ENCODE measurements at regions not wholly inside any gene's neighbourhood (a gene's known extent, or its start where the extent isn't known, plus 50 kb on each side); places are given as distances from the start of the nearest gene placed in this dataset.
"Not testable (repeated sequence)": the region's sequence is repeated elsewhere in the genome, so short reads cannot be mapped to it uniquely, and the experiment has no call there.

DNA sequence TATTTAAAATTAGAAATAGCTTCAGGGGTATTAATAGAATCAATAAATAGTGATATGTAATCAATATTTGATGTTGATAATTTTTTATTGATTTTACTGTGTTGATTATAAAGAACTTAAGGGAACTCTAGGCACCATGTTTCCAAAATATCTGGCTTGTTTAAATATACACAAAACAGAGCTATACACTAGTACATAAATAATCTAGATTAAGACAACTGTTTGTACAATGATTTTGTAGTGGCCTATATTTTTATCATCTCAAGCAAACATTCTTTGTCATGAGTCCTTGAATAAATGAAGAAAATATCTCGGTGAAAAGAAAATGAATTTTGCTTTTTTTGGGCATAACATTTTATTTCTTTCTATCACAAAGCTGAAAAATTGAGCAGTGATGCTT lies 117.1 kb upstream of the KRR1 start:
- H2AFZ ChIP-seq: peak overlapping the region; percentile 22
- no peak overlapping the region for H3K4me3 ChIP-seq (ENCODE audit: low read depth, low read length)
- no peaks in the 10 kb centered on the region for H3K4me1 ChIP-seq
- H3K36me3 ChIP-seq (ENCODE audit: control insufficient read depth, insufficient read depth, low read length): no peaks in the 10 kb centered on the region
- no peak overlapping the region for H3K27ac ChIP-seq
- no peak overlapping the region for H3K4me2 ChIP-seq (ENCODE audit: low read length)
- no peak overlapping the region for H3K9ac ChIP-seq
- no peaks in the 10 kb centered on the region for H3K27me3 ChIP-seq (ENCODE audit: control insufficient read depth, insufficient read depth, low read length)
- TF ChIP-seq, protein P1, sequence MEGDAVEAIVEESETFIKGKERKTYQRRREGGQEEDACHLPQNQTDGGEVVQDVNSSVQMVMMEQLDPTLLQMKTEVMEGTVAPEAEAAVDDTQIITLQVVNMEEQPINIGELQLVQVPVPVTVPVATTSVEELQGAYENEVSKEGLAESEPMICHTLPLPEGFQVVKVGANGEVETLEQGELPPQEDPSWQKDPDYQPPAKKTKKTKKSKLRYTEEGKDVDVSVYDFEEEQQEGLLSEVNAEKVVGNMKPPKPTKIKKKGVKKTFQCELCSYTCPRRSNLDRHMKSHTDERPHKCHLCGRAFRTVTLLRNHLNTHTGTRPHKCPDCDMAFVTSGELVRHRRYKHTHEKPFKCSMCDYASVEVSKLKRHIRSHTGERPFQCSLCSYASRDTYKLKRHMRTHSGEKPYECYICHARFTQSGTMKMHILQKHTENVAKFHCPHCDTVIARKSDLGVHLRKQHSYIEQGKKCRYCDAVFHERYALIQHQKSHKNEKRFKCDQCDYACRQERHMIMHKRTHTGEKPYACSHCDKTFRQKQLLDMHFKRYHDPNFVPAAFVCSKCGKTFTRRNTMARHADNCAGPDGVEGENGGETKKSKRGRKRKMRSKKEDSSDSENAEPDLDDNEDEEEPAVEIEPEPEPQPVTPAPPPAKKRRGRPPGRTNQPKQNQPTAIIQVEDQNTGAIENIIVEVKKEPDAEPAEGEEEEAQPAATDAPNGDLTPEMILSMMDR (IDR thresholded peaks at IDR 0.05): no peak
- no peaks in the 10 kb centered on the region for H3K79me2 ChIP-seq
- no peaks in the 10 kb centered on the region for H3K9me3 ChIP-seq (ENCODE audit: control insufficient read depth, low read length)

DNA sequence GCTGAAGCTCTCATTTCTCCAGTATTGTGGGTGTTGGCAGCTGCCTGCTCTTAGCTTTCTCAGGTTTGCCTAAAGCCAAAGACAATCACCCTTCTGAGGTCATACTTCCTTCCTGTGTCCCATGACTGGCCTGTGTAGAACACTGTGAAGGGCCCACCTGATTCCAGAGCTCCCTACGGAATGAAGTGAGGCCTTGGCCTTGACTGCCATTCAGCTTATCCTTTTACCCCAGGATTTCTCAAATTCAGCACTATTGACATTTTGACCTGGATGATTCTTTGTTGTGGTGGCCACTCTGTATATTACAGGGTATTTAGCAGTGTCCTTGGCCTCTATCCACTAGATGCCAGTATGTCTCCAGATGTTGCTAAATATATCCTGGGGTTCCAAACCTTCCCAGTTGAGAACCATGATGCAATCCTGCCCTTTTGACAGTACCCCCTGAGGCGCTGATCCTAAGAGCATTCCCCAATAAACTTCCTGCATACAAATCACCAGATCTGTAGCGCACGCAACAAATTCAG lies 112.3 kb upstream of the KRR1 start:
- H3K4me1 ChIP-seq: no peaks in the 10 kb centered on the region
- no peak overlapping the region for H3K27ac ChIP-seq
- TF ChIP-seq, protein P1 (IDR thresholded peaks at IDR 0.05): peak; percentile 20
- no peak overlapping the region for H3K9ac ChIP-seq
- no peaks in the 10 kb centered on the region for H3K9me3 ChIP-seq (ENCODE audit: control insufficient read depth, low read length)
- H3K79me2 ChIP-seq: no peaks in the 10 kb centered on the region
- H3K4me3 ChIP-seq (ENCODE audit: low read depth, low read length): no peak overlapping the region
- no peaks in the 10 kb centered on the region for H3K36me3 ChIP-seq (ENCODE audit: control insufficient read depth, insufficient read depth, low read length)
- H3K4me2 ChIP-seq (ENCODE audit: low read length): no peak overlapping the region
- H2AFZ ChIP-seq: no peak overlapping the region
- H3K27me3 ChIP-seq (ENCODE audit: control insufficient read depth, insufficient read depth, low read length): no peaks in the 10 kb centered on the region

- TF ChIP-seq, protein P1 (IDR thresholded peaks at IDR 0.05): no peak
- Histone ChIP-seq H3K4me1 (no peaks in the 10 kb centered on the region), H3K79me2 (no peaks in the 10 kb centered on the region), H3K4me3 (ENCODE audit: low read depth, low read length) (no peak overlapping the region), H3K36me3 (ENCODE audit: control insufficient read depth, insufficient read depth, low read length) (no peaks in the 10 kb centered on the region), H3K9ac (no peak overlapping the region), H3K27ac (no peak overlapping the region), H2AFZ (no peak overlapping the region), H3K4me2 (ENCODE audit: low read length) (no peak overlapping the region), H3K27me3 (ENCODE audit: control insufficient read depth, insufficient read depth, low read length) (no peaks in the 10 kb centered on the region), H3K9me3 (ENCODE audit: control insufficient read depth, low read length) (no peaks in the 10 kb centered on the region)
Measured at GRCh38 chr12:75622492-75622891, 111.1 kb upstream of the KRR1 start.

DNA sequence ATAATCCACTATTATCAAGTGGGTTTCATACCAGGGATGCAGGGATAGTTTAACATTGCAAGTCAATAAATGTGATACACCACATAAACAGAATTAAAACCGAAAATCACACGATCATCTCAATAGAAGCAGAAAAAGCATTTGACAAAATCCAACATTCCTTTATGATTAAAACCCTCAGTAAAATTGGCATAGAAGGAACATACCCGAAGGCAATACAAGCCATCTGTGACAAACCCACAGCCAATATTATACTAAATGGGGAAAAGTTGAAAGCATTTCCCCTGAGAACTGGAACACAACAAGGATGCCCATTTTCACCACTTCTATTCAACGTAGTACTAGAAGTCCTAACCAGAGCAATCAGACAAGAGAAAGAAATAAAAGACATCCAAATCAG lies 103.0 kb upstream of the KRR1 start:
- H3K36me3 ChIP-seq (ENCODE audit: control insufficient read depth, insufficient read depth, low read length); H3K27me3 ChIP-seq (ENCODE audit: control insufficient read depth, insufficient read depth, low read length); H3K9me3 ChIP-seq (ENCODE audit: control insufficient read depth, low read length); H3K79me2 ChIP-seq; H3K4me3 ChIP-seq (ENCODE audit: low read depth, low read length); H3K4me2 ChIP-seq (ENCODE audit: low read length); H3K27ac ChIP-seq; H3K4me1 ChIP-seq; H2AFZ ChIP-seq; H3K9ac ChIP-seq: not testable (repeated sequence)

DNA sequence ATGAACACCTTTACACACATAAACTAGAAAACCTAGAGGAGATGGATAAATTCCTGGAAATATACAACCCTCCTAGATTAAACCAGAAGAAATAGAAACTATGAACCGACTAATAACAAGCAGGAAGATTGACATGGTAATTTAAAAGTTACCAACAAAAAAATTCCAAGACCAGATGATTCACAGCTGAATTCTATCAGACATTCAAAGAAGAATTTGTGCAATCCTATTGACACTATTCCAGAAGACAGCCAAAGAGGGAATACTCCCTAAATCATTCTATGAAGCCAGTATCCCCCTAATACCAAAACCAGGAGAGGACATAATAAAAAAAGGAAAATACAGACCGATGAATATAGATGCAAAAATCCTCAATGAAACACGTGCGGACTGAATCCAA lies 102.6 kb upstream of the KRR1 start:
- no peak overlapping the region for H3K27ac ChIP-seq
- no peaks in the 10 kb centered on the region for H3K36me3 ChIP-seq (ENCODE audit: control insufficient read depth, insufficient read depth, low read length)
- H3K4me3 ChIP-seq (ENCODE audit: low read depth, low read length): no peak overlapping the region
- TF ChIP-seq, protein P1 (IDR thresholded peaks at IDR 0.05): no peak
- no peaks in the 10 kb centered on the region for H3K9me3 ChIP-seq (ENCODE audit: control insufficient read depth, low read length)
- no peaks in the 10 kb centered on the region for H3K27me3 ChIP-seq (ENCODE audit: control insufficient read depth, insufficient read depth, low read length)
- no peak overlapping the region for H3K9ac ChIP-seq
- H3K4me1 ChIP-seq: no peaks in the 10 kb centered on the region
- H2AFZ ChIP-seq: no peak overlapping the region
- no peaks in the 10 kb centered on the region for H3K79me2 ChIP-seq
- H3K4me2 ChIP-seq (ENCODE audit: low read length): no peak overlapping the region
